ENCODE measurements at regions not wholly inside any gene's neighbourhood (a gene's known extent, or its start where the extent isn't known, plus 50 kb on each side); places are given as distances from the start of the nearest gene placed in this dataset.
"Not testable (repeated sequence)": the region's sequence is repeated elsewhere in the genome, so short reads cannot be mapped to it uniquely, and the experiment has no call there.

DNA sequence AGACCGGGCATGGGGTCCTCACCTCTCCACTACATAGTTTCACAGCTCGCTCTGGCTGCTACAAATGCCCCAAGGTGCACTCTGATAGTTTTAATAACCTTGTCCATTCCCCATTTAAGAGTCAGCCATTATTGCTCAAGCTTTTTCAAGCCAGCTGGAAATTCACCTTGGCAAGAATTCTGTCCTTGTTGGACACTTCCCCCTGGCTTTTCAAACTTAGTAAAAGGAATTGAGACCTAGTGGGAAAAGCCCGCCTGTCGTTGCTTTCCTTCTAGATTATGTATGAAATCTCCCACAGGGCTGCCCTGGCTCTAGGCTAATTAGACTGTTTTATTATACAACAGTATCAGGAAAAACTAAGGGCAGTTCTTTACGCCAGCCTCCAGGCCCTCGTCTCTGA is 293.7 kb upstream of the GADL1 start:
- no peak for DNase-seq

GRCh38 chr3:31189330-31189729 is 294.9 kb upstream of the GADL1 start:
- DNase-seq = no peak

DNA sequence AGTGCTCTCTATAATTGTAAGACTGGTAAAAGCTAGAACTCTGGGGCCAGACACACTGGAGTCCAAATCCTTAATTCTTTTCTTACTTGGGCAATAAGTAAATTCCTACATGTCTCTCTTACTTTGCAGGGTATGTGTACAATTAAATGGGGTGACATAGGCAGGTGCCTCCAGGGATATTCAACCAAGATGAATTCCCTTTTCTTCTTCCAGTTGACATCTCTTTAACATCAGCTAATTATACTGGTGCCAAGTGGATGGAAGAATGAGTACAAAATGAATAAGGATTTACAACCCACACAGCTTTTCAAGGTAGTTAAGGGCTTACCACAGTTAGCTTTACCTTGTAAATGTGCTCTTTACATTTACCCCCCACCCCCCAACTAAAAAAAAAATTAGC is 295.5 kb upstream of the GADL1 start:
- no peak for DNase-seq

- DNase-seq = no peak
These were observed 296.9 kb upstream of the GADL1 start for GRCh38 chr3:31191354-31191753.

GRCh38 chr3:31193429-31193828 is 299.0 kb upstream of the GADL1 start:
- DNase-seq = no peak

GRCh38 chr3:31193871-31194270 is 299.4 kb upstream of the GADL1 start:
- no peak for DNase-seq

DNA sequence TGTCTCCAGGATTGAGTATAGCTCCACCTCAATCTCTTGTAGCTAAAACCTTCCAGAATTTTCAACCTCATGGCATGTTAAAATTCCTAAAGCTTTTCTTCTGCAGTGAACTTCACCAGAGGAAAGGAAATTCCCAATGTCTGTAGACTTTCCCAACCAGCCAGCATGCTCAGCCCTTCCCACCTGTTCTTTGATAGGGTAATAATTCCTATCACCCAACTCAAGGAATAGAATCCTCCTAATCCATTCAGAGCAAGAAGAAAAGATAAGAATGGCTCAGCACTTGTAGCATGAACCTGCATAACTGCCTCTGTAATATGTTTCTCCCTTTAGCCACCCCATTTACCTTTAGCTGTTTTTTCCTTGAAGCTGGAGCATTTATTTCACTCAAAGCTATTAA is 301.8 kb upstream of the GADL1 start:
- DNase-seq = no peak

DNA sequence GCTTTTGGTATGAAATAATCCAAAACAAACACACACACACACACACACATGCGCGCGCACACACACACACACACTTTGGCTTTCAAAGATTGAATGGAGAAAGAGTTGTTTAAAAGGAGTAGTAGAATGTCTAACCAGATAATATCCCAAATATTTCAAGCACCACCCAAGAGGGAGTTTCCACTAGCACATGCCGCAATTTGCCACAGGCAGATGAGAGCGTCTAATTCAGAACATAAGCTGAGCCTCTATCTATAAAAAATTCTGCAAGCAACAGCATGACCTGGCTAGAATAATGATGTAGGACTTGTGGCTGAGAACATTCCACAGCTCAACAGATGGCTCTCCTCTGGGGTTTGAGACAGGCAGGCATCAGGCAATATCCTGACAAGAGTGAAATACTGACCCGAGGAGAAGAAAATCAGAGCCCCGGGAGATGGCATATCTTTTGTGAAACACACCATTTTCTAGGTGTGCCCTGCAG is 302.5 kb upstream of the GADL1 start:
- no peak for DNase-seq

- DNase-seq = no peak
These were observed 303.5 kb upstream of the GADL1 start for GRCh38 chr3:31197941-31198340.

DNA sequence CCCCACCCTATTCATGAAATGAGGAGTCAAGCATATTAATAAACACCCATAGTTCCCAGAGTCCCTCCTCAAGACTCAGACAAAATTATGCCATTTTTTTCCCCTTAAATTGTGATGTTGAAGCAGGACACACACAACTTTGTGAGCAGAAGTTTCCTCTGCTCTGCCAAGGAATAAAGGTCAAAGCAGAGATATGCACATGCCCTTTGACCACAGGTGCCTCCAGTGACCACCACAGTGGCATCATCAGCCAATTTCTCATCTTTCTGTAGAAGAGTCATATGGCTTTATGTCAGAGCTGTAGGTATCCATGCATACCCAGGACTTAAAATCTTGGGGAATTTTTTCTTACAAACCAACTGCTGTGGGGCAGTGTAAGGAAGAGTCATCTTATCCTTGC is 304.4 kb upstream of the GADL1 start:
- DNase-seq = no peak

DNA sequence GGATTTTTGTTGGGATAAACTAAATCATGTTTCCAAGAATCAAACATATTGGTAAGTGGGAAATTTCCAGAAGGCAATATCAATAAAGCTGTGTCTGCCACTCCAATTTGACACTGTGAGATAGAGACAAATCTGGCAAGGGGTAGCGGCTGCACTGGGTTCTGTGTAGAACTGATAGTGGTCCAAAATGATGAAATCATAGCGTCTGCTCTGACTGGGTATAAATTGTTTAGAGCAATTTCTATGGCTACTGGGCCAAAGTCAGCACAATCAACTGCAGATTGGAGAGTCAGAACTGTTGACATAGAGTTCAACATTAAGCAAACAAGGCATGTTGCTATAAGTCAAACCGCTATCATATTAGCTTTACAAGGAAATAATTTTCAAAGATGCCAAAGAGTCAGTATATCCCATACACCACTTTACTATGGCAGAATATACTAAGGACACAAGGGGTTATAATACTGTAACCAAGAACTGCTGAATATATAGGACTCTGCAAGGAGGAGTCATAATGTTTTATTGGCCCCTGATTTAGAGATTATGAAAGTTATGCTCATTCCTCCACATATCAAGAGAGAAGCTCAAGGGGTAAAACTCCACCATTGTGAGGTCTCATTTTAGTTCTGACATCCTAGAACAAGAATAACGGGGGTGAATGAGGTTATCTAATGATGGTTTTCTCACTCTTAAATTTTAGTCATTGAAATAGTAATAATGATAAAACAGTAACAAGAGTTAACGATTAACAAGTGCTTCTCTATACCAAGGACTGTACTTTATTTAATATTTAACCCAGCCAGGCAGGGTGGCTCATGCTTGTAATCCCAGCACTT is 309.7 kb upstream of the GADL1 start:
- no peak for DNase-seq

DNA sequence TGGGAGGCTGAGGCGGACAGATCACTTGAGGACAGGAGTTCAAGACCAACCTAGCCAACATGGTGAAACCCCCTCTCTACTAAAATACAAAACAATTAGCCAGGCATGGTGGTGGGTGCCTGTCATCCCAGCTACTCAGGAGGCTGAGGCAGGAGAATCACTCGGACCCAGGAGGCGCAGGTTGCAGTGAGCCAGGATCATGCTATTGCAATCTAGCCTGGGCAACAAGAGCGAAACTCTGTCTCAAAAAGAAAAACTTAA is 310.3 kb upstream of the GADL1 start:
- not testable (repeated sequence) for DNase-seq

GRCh38 chr3:31210068-31210645 is 315.7 kb upstream of the GADL1 start:
- DNase-seq = peak in 1 of 3 experiments; percentile 4

- DNase-seq = no peak
These were observed 318.7 kb upstream of the STT3B start for GRCh38 chr3:31213869-31214486.

DNA sequence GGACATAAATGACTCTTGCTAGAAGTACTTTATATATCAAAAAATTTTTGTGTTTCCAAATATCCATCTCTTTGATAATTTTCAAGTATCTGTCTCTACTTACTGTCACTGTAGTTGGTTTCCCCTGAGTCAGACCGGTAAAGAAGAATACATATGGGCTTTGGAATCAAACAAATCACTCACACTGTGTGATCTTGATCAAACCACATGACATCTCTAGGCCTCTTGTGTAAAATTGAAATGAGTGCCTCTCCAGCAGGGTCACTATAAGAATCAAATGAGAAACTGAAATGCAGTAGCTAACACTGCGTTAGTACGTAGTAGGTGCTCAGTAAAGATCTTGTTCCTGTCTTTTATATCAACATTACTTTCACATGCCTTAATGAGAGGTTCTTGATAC is 314.6 kb upstream of the STT3B start:
- no peak for DNase-seq

DNA sequence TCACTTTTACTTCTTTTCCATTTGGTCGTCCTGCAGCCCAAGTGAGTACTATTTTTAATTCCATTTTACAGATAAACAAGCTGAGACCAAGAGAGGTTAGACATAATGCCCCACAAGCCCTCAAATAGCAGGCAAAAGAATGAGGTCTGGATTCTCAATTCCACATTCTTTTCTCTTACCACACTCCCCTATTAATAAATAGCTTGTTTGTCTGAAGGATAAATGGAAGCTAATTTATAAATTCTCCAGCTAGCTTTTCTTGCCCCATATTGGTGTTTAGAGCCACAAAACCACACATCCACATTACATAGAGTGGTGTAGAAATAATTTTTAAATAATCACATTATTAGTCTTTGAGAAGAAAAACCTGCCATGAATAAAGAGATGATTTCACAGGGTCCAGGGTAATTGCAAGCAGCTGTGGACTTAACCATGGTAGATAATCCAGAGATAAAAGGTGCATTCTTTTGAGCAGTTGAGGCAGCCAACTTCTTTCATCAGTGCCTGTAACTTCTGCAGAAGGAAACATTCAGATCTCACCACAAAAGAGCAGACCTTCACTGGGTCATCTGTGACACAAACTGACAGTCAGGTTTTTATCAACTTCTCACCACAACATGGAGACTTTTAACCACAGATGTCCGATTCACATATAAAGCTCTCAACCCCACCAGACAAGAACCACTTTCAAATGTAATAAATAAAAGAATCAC is 313.4 kb upstream of the STT3B start:
- DNase-seq = no peak

DNA sequence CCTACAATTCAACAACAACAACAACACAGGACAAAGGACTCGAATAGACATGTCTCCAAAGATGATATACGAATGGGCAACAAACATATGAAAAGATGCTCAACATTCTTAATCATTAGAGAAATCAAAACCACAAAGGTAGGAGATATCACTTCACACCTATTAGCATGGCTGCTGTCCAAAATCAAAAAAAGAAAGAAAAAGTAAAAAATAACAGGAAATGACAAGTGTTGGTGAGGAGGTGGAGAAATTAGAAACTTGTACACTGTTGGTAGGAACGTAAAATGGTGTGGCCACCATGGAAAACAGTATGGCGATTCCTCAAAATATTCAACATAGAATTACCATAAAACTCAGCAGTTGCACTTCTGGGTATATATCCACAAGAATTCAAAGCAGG is 312.3 kb upstream of the STT3B start:
- no peak for DNase-seq

DNA sequence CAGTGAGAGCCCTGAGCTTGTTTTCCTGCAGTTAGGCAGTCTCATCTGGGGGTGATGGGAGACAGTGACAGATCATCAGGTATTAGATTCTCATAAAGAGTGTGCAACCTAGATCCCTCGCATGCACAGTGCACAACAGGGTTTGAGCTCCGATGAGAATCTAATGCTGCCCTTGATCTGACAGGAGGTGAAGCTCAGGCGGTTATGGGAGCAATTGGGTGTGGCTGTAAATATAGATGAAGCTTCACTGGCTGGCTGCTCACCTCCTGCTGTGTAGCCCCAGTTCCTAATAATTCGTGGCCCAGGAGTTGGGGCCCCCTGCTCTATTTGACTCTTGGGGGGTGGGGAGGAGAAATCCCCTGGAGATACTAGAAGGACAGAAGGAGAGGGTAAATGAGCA is 309.4 kb upstream of the STT3B start:
- DNase-seq = no peak

DNA sequence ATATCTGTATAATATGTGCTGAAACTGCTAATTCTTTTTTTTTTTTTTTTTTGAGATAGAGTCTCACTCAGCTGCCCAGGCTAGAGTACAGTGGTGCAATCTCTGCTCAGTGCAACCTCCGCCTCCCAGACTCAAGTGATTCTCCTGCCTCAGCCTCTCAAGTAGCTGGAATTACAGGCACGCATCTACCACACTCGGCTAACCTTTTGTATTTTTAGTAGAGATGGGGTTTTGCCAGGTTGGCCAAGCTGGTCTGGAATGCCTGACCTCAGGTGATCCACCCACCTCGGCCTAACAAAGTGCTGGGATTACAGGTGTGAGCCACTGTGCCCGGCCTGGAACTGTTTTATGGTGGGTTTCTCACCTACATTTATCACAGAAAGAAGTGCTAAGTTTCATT is 307.8 kb upstream of the STT3B start:
- DNase-seq = no peak

DNA sequence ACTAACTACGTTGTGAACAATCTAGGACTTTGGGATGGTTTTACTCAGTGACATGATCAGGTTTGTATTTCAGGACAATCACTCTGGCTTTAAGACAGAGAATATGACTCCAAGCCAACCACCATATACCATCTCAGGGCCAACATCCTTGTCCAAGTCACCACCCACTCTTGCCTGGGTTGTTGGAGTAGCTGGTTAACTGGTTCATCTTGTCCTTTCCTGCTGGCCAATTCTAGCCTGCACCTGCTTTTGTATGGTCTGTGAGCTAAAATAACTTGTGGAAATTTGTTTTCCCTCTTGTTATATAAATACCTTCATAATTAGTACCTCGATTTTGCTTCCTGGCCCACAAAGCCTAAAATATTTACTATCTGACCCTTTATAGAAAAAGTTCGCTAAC is 306.8 kb upstream of the STT3B start:
- DNase-seq = no peak

DNA sequence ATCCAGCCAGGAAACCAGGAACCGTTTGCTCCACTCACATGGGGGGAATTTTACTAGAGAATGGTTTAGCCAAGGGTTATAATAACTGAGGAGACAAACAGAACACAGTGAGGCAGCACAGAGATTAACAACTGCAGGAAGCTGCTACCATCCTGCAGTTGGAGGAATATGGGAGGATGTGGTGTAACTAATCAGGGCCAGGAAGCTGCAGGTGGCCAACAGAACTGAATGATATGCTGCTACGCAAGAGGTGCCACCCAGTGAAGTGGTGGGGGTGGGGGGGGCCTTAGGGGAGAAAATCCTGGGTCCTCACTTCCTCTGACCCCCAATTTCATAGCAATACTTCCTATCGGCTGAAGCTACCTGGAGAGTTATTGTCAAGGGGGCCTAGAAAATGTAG is 306.4 kb upstream of the STT3B start:
- no peak for DNase-seq

GRCh38 chr3:31227131-31227562 is 305.6 kb upstream of the STT3B start:
- no peak for DNase-seq

DNA sequence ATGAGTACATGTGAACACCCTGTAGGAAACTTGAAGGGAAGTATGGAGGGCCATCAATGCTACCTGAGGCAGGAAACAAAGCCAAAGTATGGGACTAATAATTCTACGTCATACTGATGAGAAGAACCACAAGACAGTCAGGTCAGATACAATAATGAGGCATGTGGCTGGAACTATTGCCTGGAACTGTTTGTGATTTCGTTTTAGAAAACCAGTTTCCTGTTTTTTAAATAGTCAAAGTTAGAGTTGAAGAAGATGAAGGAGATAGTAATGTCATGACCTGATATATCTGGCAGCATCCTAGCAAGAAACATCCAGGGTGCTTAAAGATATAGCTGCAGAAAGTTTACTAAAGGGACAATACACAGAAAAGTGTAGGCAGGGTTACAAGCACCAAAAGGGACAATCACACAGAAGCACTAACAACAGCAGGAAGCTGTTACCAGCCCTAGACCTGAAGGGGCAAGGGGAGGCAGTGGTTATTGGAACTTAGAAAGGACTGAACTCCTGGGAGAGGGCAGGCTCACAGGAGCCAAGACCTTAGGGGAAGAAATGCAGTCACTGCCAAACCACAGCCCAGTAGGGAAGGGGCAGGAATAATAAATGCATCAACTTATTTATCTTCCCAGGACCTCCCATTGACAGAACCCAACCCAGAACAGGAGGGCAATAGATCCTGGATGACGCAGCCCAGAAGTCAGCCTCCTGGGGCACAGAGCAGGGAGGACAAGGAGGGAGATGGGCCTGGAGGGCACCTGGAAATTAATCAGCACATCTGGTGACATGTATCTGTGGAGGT is 302.1 kb upstream of the STT3B start:
- no peak for DNase-seq
